HCT116 (cell line): ENCODE measurements at regions not wholly inside any gene's neighbourhood (a gene's known extent, or its start where the extent isn't known, plus 50 kb on each side); places are given as distances from the start of the nearest gene placed in this dataset.

Experiments used
- ATAC-seq: fragments of 200-7000 bp; cut with Tn5 transposase; 2 replicates; pipeline ENCODE4 v1.9.1; 2020; ENCODE audit warnings: mild to moderate bottlenecking, moderate library complexity
- BruUV-seq: library from RNA; stranded (reverse); fragments of 400-500 nt; replicated peaks from 2 replicates; lab custom pipeline; 2021; lab: Mats Ljungman, UMichigan
- CTCF ChIA-PET: fragments of 300-600 bp; sonication (Branson Sonifier 250); formaldehyde crosslinking; loops from one replicate; lab custom pipeline; 2021; ENCODE audit warnings: antibody characterized with exemption; lab: Charles Lee
- POLR2A ChIA-PET: fragments of 300-600, 350-600 bp; sonication (Branson Sonifier 250); formaldehyde crosslinking; loops from one replicate; lab custom pipeline; 2021; ENCODE audit warnings: antibody characterized with exemption; lab: Charles Lee
- RAD21 ChIA-PET, 2 experiments: fragments of 300-600 bp; sonication (Branson Sonifier 250); formaldehyde crosslinking; loops; one replicate each; lab custom pipeline; 2023; ENCODE audit warnings: low total read pairs in 2 of 2; ENCODE audit not compliant: uncharacterized antibody in 2 of 2, unreplicated experiment in 2 of 2, low non-redundant PET in 1 of 2; lab: Charles Lee
- DNase-seq: peaks from one replicate; pipeline ENCODE4 v3.0.0-alpha.2; 2010; ENCODE audit warnings: low read depth, low spot score
- H2AFZ ChIP-seq: fragments of 200-600 bp; shearing (Covaris generic), sonication (generic); 2 replicates; pipeline ENCODE4 v1.6.1; 2017; ENCODE audit warnings: low read depth, mixed run types, mixed read lengths, antibody characterized with exemption, low read length; ENCODE audit not compliant: poor library complexity, severe bottlenecking
- H3K27ac ChIP-seq: 2 replicates; pipeline ENCODE4 v1.5.1; 2012; ENCODE audit warnings: low read depth, low read length
- H3K27me3 ChIP-seq: fragments of 200-600 bp; sonication (generic); 2 replicates; pipeline ENCODE4 v1.6.1; 2016; ENCODE audit warnings: mixed run types, low read length, mixed read lengths; ENCODE audit not compliant: insufficient read depth
- H3K36me3 ChIP-seq, 2 experiments: fragments of 200-500 bp in 1 of 2; fragments of 200-600 bp in 1 of 2; sonication (Bioruptor generic) in 1 of 2; sonication (generic) in 1 of 2; 2 replicates each; pipeline versions ENCODE4 v1.5.1 to v1.6.1; 2014 to 2016; ENCODE audit warnings: low read length in 2 of 2, inconsistent platforms in 1 of 2, mixed read lengths in 1 of 2, mixed run types in 1 of 2; ENCODE audit not compliant: insufficient read depth in 2 of 2, control insufficient read depth in 1 of 2
- H3K4me1 ChIP-seq, 2 experiments: fragments of 200-600 bp in 1 of 2; sonication (generic) in 1 of 2; 2 replicates each; pipeline versions ENCODE4 v1.5.1 to v1.6.1; 2012 to 2017; ENCODE audit warnings: low read length in 2 of 2, inconsistent platforms in 1 of 2, mild to moderate bottlenecking in 1 of 2, mixed read lengths in 1 of 2, mixed run types in 1 of 2, moderate library complexity in 1 of 2; ENCODE audit not compliant: insufficient read depth in 2 of 2, control insufficient read depth in 1 of 2
- H3K4me2 ChIP-seq: fragments of 200-600 bp; sonication (generic); 2 replicates; pipeline ENCODE4 v1.6.1; 2017; ENCODE audit warnings: mixed run types, low read length, mixed read lengths
- H3K4me3 ChIP-seq, 2 experiments: fragments of 200-600 bp in 1 of 2; sonication (generic) in 1 of 2; replicated peaks in 1 of 2; 2 replicates each; pipeline ENCODE4 v1.5.1; 2011 to 2016; ENCODE audit warnings: low read length in 2 of 2, control low read depth in 1 of 2, low read depth in 1 of 2, mild to moderate bottlenecking in 1 of 2, mixed read lengths in 1 of 2, mixed run types in 1 of 2
- H3K79me2 ChIP-seq: fragments of 200-600 bp; sonication (generic); 2 replicates; pipeline ENCODE4 v1.6.1; 2017; ENCODE audit warnings: mild to moderate bottlenecking, mixed run types, low read length, moderate library complexity, mixed read lengths; ENCODE audit not compliant: insufficient read depth
- H3K9ac ChIP-seq: fragments of 200-600 bp; sonication (generic); 2 replicates; pipeline ENCODE4 v1.6.1; 2016; ENCODE audit warnings: low read length, mixed read lengths
- H3K9me2 ChIP-seq: fragments of 200-600 bp; sonication (generic), shearing (Covaris generic); 2 replicates; pipeline ENCODE4 v1.6.1; 2017; ENCODE audit warnings: mixed run types, mild to moderate bottlenecking, moderate library complexity; ENCODE audit not compliant: insufficient read depth
- H3K9me3 ChIP-seq, 2 experiments: fragments of 200-500 bp in 1 of 2; fragments of 200-600 bp in 1 of 2; sonication (Bioruptor generic) in 1 of 2; sonication (generic) in 1 of 2; 2 replicates each; pipeline ENCODE4 v1.6.1; 2014 to 2017; ENCODE audit warnings: low read length in 2 of 2, mixed read lengths in 2 of 2, inconsistent platforms in 1 of 2, low read depth in 1 of 2, mild to moderate bottlenecking in 1 of 2, mixed run types in 1 of 2, moderate library complexity in 1 of 2; ENCODE audit not compliant: control insufficient read depth in 1 of 2, insufficient read depth in 1 of 2
- H4K20me1 ChIP-seq: fragments of 200-600 bp; sonication (generic), shearing (Covaris generic); 2 replicates; pipeline ENCODE4 v1.6.1; 2017; ENCODE audit warnings: mixed run types, mild to moderate bottlenecking, moderate library complexity; ENCODE audit not compliant: insufficient read depth
- ATF3 ChIP-seq: IDR thresholded peaks from 2 replicates; pipeline ENCODE4 v1.6.1; 2012
- CBX3 ChIP-seq: IDR thresholded peaks from 2 replicates; pipeline ENCODE4 v1.6.1; 2012; ENCODE audit warnings: low read depth
- CEBPB ChIP-seq: IDR thresholded peaks from 2 replicates; pipeline ENCODE4 v1.6.1; 2012; ENCODE audit warnings: low read depth
- CTCF ChIP-seq, 3 experiments: fragments of 200-600 bp in 1 of 3; sonication (generic) in 1 of 3; IDR thresholded peaks in 2 of 3; conservative IDR thresholded peaks in 1 of 3; 2 replicates each; pipeline ENCODE4 v1.5.1; 2012 to 2017; ENCODE audit warnings: low read depth in 2 of 3, low read length in 2 of 3, antibody characterized with exemption in 1 of 3, borderline replicate concordance in 1 of 3, control low read depth in 1 of 3, mild to moderate bottlenecking in 1 of 3, mixed read lengths in 1 of 3, mixed run types in 1 of 3, moderate library complexity in 1 of 3; ENCODE audit not compliant: insufficient read depth in 1 of 3
- EZH2 ChIP-seq: fragments of 200-600 bp; sonication (generic); IDR thresholded peaks from 2 replicates; pipeline ENCODE4 v1.6.1; 2017; ENCODE audit warnings: antibody characterized with exemption, mixed run types
- EZH2phosphoT487 ChIP-seq: fragments of 200-600 bp; IDR thresholded peaks from 2 replicates; pipeline ENCODE4 v1.6.1; 2018; ENCODE audit warnings: antibody characterized with exemption, borderline replicate concordance
- FOSL1 ChIP-seq: IDR thresholded peaks from 2 replicates; pipeline ENCODE4 v1.6.1; 2012; ENCODE audit warnings: low read depth
- MAX ChIP-seq: IDR thresholded peaks from 2 replicates; pipeline ENCODE4 v1.6.1; 2012
- POLR2A ChIP-seq: IDR thresholded peaks from 2 replicates; pipeline ENCODE4 v1.7.0; 2011; ENCODE audit warnings: borderline replicate concordance; ENCODE audit not compliant: insufficient read depth, insufficient read length; ENCODE audit errors: extremely low read depth
- POLR2AphosphoS5 ChIP-seq: IDR thresholded peaks from 2 replicates; pipeline ENCODE4 v1.6.1; 2011; ENCODE audit warnings: mild to moderate bottlenecking, low read depth, low read length, moderate library complexity
- RAD21 ChIP-seq: IDR thresholded peaks from 2 replicates; pipeline ENCODE4 v1.6.1; 2012; ENCODE audit warnings: low read depth, mild to moderate bottlenecking
- REST ChIP-seq: IDR thresholded peaks from 2 replicates; pipeline ENCODE4 v1.6.1; 2012; ENCODE audit warnings: low read depth
- SRF ChIP-seq: IDR thresholded peaks from 2 replicates; pipeline ENCODE4 v1.6.1; 2012; ENCODE audit warnings: low read depth
- TCF7L2 ChIP-seq: IDR thresholded peaks from 2 replicates; pipeline ENCODE4 v1.7.0; 2011; ENCODE audit warnings: borderline replicate concordance, inconsistent platforms; ENCODE audit not compliant: insufficient read depth, insufficient read length; ENCODE audit errors: extremely low read depth
- YY1 ChIP-seq: IDR thresholded peaks from 2 replicates; pipeline ENCODE4 v1.6.1; 2011; ENCODE audit warnings: low read length, low read depth, moderate library complexity, mild to moderate bottlenecking; ENCODE audit not compliant: insufficient replicate concordance; ENCODE audit errors: extremely low read depth
- ZBTB33 ChIP-seq: IDR thresholded peaks from 2 replicates; pipeline ENCODE4 v1.6.1; 2011; ENCODE audit warnings: mild to moderate bottlenecking, low read length, moderate library complexity; ENCODE audit not compliant: insufficient replicate concordance; ENCODE audit errors: extremely low read depth
- ZNF274 ChIP-seq: fragments of 200-500 bp; sonication (Bioruptor generic); IDR thresholded peaks from 2 replicates; pipeline ENCODE4 v1.6.1; 2014; ENCODE audit warnings: mild to moderate bottlenecking, low read depth, low read length, inconsistent platforms
- intact Hi-C: fragments of 100-400 bp; cut with micrococcal nuclease; formaldehyde crosslinking; loops from 2 replicates; pipeline ENCODE4 v1.10.0; 2022

GRCh38 chr5:158244882-158245281 is 385.9 kb upstream of the CLINT1 start:
- TF ChIP-seq YY1 (no peak), EZH2 (no peak), RAD21 (no peak), ZBTB33 (no peak), CBX3 (no peak), EZH2phosphoT487 (no peak), REST (no peak), ATF3 (no peak), CTCF (IDR thresholded peaks at IDR 0.05 in 2 of 3, conservative IDR thresholded peaks at IDR 0.05 in 1 of 3; ENCODE audit: borderline replicate concordance in 1 of 3, insufficient read depth in 1 of 3, low read depth in 2 of 3, low read length in 2 of 3) (no peak), CEBPB (no peak), TCF7L2 (no peak), POLR2AphosphoS5 (no peak), POLR2A (no peak), MAX (no peak), SRF (no peak), ZNF274 (no peak), FOSL1 (no peak)
- TF ChIP-seq, all 23 proteins: peak for 0
- DNase-seq (no peak), ATAC-seq (no peak)
- intact Hi-C loops = no loop called here
- Histone ChIP-seq H3K36me3 (no peaks in the 10 kb centered on the region), H3K27me3 (peaks cover 14% of the 10 kb centered on the region), H3K4me1 (no peaks in the 10 kb centered on the region), H2AFZ (no peak overlapping the region), H3K27ac (no peak overlapping the region), H4K20me1 (no peaks in the 10 kb centered on the region), H3K9ac (no peak overlapping the region), H3K79me2 (no peaks in the 10 kb centered on the region), H3K4me3 (no peak overlapping the region), H3K9me2 (no peaks in the 10 kb centered on the region), H3K4me2 (no peak overlapping the region), H3K9me3 (no peaks in the 10 kb centered on the region)
- BruUV-seq = no TSS peak
- ChIA-PET POLR2A (no interaction called here), CTCF (no interaction called here), RAD21 (no interaction called here)
